Trophoblast cell (in vitro differentiated cells and primary cell): ENCODE measurements at regions not wholly inside any gene's neighbourhood (a gene's known extent, or its start where the extent isn't known, plus 50 kb on each side); places are given as distances from the start of the nearest gene placed in this dataset.
A peak's percentile ranks its signal among the peaks of the same experiment; 100 is the strongest.
"Not testable (repeated sequence)": the region's sequence is repeated elsewhere in the genome, so short reads cannot be mapped to it uniquely, and the experiment has no call there.

Experiments used
- DNase-seq, 2 donors: peaks; one replicate each; pipeline ENCODE4 v3.0.0-alpha.2; 2016
- H2AFZ ChIP-seq: 2 replicates; pipeline ENCODE4 v1.6.1; 2013; ENCODE audit warnings: low read length, moderate library complexity, mild to moderate bottlenecking; ENCODE audit not compliant: insufficient read depth, poor library complexity
- H2AK5ac ChIP-seq: 2 replicates; pipeline ENCODE4 v1.6.1; 2013; ENCODE audit warnings: mild to moderate bottlenecking, low read length
- H2BK120ac ChIP-seq: 2 replicates; pipeline ENCODE4 v1.6.1; 2013; ENCODE audit warnings: low read length, mild to moderate bottlenecking, moderate library complexity; ENCODE audit not compliant: insufficient read depth, poor library complexity
- H2BK12ac ChIP-seq: 2 replicates; pipeline ENCODE4 v1.6.1; 2013; ENCODE audit warnings: mild to moderate bottlenecking, low read length, moderate library complexity
- H2BK5ac ChIP-seq: 2 replicates; pipeline ENCODE4 v1.6.1; 2013; ENCODE audit warnings: low read length, low read depth, moderate library complexity, mild to moderate bottlenecking; ENCODE audit not compliant: poor library complexity
- H3K14ac ChIP-seq: 2 replicates; pipeline ENCODE4 v1.6.1; 2013; ENCODE audit warnings: mild to moderate bottlenecking, low read length
- H3K18ac ChIP-seq: 2 replicates; pipeline ENCODE4 v1.6.1; 2013; ENCODE audit warnings: mild to moderate bottlenecking, low read length
- H3K23ac ChIP-seq: 2 replicates; pipeline ENCODE4 v1.6.1; 2013; ENCODE audit warnings: low read length
- H3K27ac ChIP-seq: 2 replicates; pipeline ENCODE4 v1.5.1; 2013; ENCODE audit warnings: low read depth, mild to moderate bottlenecking, inconsistent platforms, low read length, moderate library complexity
- H3K27me3 ChIP-seq: 2 replicates; pipeline ENCODE4 v1.6.1; 2013; ENCODE audit warnings: inconsistent platforms, mild to moderate bottlenecking, low read length, moderate library complexity; ENCODE audit not compliant: insufficient read depth
- H3K36me3 ChIP-seq, 2 experiments: 1 replicate in 1 of 2; 2 replicates in 1 of 2; pipeline ENCODE4 v1.6.1; 2013; ENCODE audit warnings: low read length in 2 of 2, mild to moderate bottlenecking in 2 of 2, moderate library complexity in 1 of 2; ENCODE audit not compliant: insufficient read depth in 2 of 2, control insufficient read depth in 1 of 2
- H3K4ac ChIP-seq: 2 replicates; pipeline ENCODE4 v1.6.1; 2013; ENCODE audit warnings: low read depth, mild to moderate bottlenecking, low read length, moderate library complexity
- H3K4me1 ChIP-seq, 2 experiments: 1 replicate in 1 of 2; 2 replicates in 1 of 2; pipeline ENCODE4 v1.6.1; 2013; ENCODE audit warnings: low read length in 2 of 2, mild to moderate bottlenecking in 2 of 2, moderate library complexity in 1 of 2; ENCODE audit not compliant: insufficient read depth in 2 of 2, control insufficient read depth in 1 of 2
- H3K4me2 ChIP-seq: 2 replicates; pipeline ENCODE4 v1.6.1; 2013; ENCODE audit warnings: inconsistent platforms, mild to moderate bottlenecking, low read length, moderate library complexity
- H3K4me3 ChIP-seq: 2 replicates; pipeline ENCODE4 v1.5.1; 2013; ENCODE audit warnings: mild to moderate bottlenecking, low read depth, low read length, inconsistent platforms
- H3K79me1 ChIP-seq: one replicate; pipeline ENCODE4 v1.6.1; 2013; ENCODE audit warnings: low read length
- H3K79me2 ChIP-seq: 2 replicates; pipeline ENCODE4 v1.6.1; 2013; ENCODE audit warnings: low read length, mild to moderate bottlenecking; ENCODE audit not compliant: control insufficient read depth, insufficient read depth, poor library complexity
- H3K9ac ChIP-seq: 2 replicates; pipeline ENCODE4 v1.6.1; 2013; ENCODE audit warnings: mild to moderate bottlenecking, low read length
- H3K9me3 ChIP-seq: 2 replicates; pipeline ENCODE4 v1.6.1; 2013; ENCODE audit warnings: low read depth, mild to moderate bottlenecking, control low read depth, inconsistent platforms, low read length; ENCODE audit not compliant: insufficient read depth
- H4K12ac ChIP-seq: 2 replicates; pipeline ENCODE4 v1.6.1; 2013; ENCODE audit warnings: low read depth, mild to moderate bottlenecking, low read length, moderate library complexity
- H4K8ac ChIP-seq: 2 replicates; pipeline ENCODE4 v1.6.1; 2013; ENCODE audit warnings: low read depth, mild to moderate bottlenecking, low read length, moderate library complexity
- H4K91ac ChIP-seq: one replicate; pipeline ENCODE4 v1.6.1; 2013; ENCODE audit warnings: low read depth, mild to moderate bottlenecking, low read length, moderate library complexity
- WGBS: extraction: QIAGEN DNeasy Blood & Tissue Kit; methylation state at CpG from one replicate; pipeline ENCODE4 v1.1.7; 2013; ENCODE audit warnings: missing lambda C conversion rate; ENCODE audit not compliant: insufficient read length, insufficient coverage; ENCODE audit errors: extremely low coverage; 5-methylcytosine and 5-hydroxymethylcytosine counted together

DNA sequence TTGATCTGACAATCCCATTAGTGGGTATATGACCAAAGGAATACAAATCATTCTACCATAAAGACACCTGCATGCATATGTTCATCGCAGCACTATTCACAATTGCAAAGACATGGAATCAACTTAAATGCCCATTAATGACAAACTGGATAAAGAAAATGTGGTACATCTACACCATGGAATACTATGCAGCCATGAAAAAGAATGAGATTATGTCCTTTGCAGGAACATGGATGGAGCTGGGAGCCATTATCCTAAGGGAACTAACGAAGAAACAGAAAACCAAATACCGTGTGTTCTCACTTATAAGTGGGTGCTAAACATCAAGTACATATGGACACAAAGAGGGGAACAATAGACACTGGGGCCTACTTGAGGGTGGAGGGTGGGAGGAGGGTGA is 74.1 kb upstream of the PTHLH start:
- not testable (repeated sequence) for H3K36me3 ChIP-seq, H3K27me3 ChIP-seq
- no CpG with 5 or more reads among the region's 3 CpGs for WGBS

DNA sequence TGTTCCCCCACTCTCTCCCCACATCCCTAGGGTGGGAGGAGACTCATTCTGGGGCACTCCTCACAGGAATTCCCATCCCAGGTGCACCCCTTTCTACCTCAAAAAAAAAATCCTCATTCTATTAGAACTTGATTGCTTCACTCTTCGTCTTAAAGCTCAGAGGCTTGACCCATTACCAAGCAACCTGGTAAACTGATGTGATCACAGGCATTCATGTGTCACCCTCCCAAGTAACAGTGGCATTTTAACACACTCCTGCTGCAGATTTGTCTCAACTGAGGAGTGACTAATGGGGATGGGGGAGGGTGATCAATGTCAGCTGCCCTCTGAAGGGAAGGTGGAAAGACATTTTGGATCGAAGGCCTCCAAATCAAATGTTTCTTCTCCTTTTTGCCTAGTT is 78.1 kb upstream of the PTHLH start:
- H3K36me3 ChIP-seq: no peaks in the 10 kb centered on the region
- H3K18ac ChIP-seq: no peak overlapping the region
- H4K8ac ChIP-seq: no peak overlapping the region
- no peak overlapping the region for H3K27ac ChIP-seq
- no peaks in the 10 kb centered on the region for H3K79me1 ChIP-seq
- H3K14ac ChIP-seq: no peak overlapping the region
- peak; percentile 28 to 54 for DNase-seq
- H2AFZ ChIP-seq: no peak overlapping the region
- no peak overlapping the region for H2BK120ac ChIP-seq
- no peak overlapping the region for H4K12ac ChIP-seq
- H3K4me1 ChIP-seq: peaks cover 0 to 2% of the 10 kb centered on the region in 2 experiments
- H3K27me3 ChIP-seq: no peaks in the 10 kb centered on the region
- no peak overlapping the region for H3K4ac ChIP-seq
- H3K9me3 ChIP-seq: no peaks in the 10 kb centered on the region
- H2AK5ac ChIP-seq: no peak overlapping the region
- H3K79me2 ChIP-seq: no peaks in the 10 kb centered on the region
- WGBS: no CpG with 5 or more reads among the region's 2 CpGs
- H3K9ac ChIP-seq: no peak overlapping the region
- H2BK5ac ChIP-seq: no peak overlapping the region
- H3K23ac ChIP-seq: no peak overlapping the region
- H2BK12ac ChIP-seq: no peak overlapping the region
- H3K4me3 ChIP-seq: no peak overlapping the region
- no peak overlapping the region for H3K4me2 ChIP-seq
- no peak overlapping the region for H4K91ac ChIP-seq

More for the DNA sequence above, 74.1 kb upstream of the PTHLH start:
- H3K4me3 ChIP-seq, H3K79me2 ChIP-seq, H3K9ac ChIP-seq, H2BK5ac ChIP-seq, H3K27ac ChIP-seq, H3K23ac ChIP-seq, H3K9me3 ChIP-seq, H3K14ac ChIP-seq, H4K8ac ChIP-seq, H3K4me2 ChIP-seq, H2BK120ac ChIP-seq, H3K18ac ChIP-seq, H2AK5ac ChIP-seq, H2BK12ac ChIP-seq, DNase-seq, H4K91ac ChIP-seq, H3K79me1 ChIP-seq, H4K12ac ChIP-seq, H3K4ac ChIP-seq, H3K4me1 ChIP-seq, H2AFZ ChIP-seq: not testable (repeated sequence)

DNA sequence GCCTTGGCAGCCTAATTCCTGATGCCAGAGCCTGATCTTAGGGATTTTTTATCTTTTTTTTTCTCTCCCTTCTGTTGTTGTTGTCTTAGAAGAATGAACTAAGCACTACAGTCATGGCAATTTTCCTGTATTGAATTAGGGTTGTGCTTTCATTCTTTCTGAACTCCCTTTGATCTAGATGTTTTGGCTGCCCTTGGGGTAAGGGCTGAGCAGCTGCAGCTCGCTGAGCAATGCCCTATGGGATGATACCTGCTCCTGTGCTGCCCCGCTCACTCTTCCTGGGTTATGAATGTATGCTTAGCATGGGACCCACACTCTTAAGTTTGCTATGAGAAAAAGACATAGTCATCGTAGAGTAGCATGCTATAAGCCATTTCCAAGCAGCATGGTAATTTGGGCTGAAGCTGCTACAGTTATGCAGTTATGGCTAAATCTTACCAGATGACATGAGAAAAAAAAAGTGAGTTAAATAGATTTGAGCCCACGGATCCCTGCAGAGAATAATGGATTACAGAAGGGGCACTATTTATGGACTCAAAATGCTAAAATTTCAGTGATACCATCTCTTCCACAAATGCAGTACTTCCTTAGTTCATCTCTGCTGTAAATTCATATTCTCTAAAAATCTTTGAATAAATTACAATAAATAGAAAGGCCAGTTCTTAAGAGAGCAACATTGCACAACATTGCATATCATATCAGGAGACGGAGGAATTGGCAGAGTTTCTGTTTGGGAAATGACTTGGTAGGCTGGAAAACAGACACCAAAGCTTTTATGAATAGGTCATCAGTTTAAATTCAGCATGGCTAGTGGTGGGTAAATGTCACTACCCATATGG is 79.2 kb upstream of the PTHLH start:
- H3K14ac ChIP-seq: no peak overlapping the region
- WGBS: no CpG with 5 or more reads among the region's 5 CpGs
- no peak overlapping the region for H2AK5ac ChIP-seq
- no peaks in the 10 kb centered on the region for H3K79me2 ChIP-seq
- H2BK12ac ChIP-seq: no peak overlapping the region
- H3K79me1 ChIP-seq: no peaks in the 10 kb centered on the region
- no peaks in the 10 kb centered on the region for H3K9me3 ChIP-seq
- H2AFZ ChIP-seq: no peak overlapping the region
- no peak overlapping the region for H2BK5ac ChIP-seq
- no peak overlapping the region for H3K18ac ChIP-seq
- H4K91ac ChIP-seq: no peak overlapping the region
- H3K27ac ChIP-seq: no peak overlapping the region
- H3K23ac ChIP-seq: no peak overlapping the region
- H3K27me3 ChIP-seq: no peaks in the 10 kb centered on the region
- no peak overlapping the region for H3K4me2 ChIP-seq
- H3K4me3 ChIP-seq: no peak overlapping the region
- DNase-seq: no peak
- no peak overlapping the region for H3K9ac ChIP-seq
- H3K4ac ChIP-seq: no peak overlapping the region
- H2BK120ac ChIP-seq: no peak overlapping the region
- H3K36me3 ChIP-seq: no peaks in the 10 kb centered on the region
- no peak overlapping the region for H4K12ac ChIP-seq
- no peak overlapping the region for H4K8ac ChIP-seq
- H3K4me1 ChIP-seq: peaks cover 0 to 2% of the 10 kb centered on the region in 2 experiments

DNA sequence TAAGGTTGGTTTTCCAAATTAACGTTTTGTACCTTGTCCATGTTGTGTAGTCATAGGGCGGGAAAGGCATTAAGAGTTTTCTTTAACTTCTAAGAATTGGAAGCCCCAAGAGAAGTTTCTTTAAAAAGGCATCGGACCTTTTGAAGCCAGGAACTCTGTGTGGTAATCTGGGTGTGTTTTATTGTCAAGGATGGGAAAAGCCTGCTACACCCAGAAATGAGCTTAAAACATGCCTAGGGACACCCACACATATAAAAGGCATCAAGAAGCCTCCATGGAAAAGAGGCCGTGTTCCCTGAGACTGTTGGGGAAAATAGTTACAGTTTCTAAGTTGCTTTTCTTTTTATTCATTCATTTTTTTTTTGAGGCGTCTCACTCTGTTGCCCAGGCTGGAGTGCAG is 81.0 kb upstream of the PTHLH start:
- Histone ChIP-seq H2BK5ac (no peak overlapping the region), H4K12ac (no peak overlapping the region), H3K79me1 (no peaks in the 10 kb centered on the region), H3K4me1 (peaks cover 0 to 2% of the 10 kb centered on the region in 2 experiments), H3K4me2 (no peak overlapping the region), H4K8ac (no peak overlapping the region), H3K79me2 (no peaks in the 10 kb centered on the region), H3K36me3 (no peaks in the 10 kb centered on the region), H3K27ac (no peak overlapping the region), H2AK5ac (no peak overlapping the region), H2BK12ac (no peak overlapping the region), H2AFZ (no peak overlapping the region), H3K14ac (no peak overlapping the region), H3K27me3 (no peaks in the 10 kb centered on the region), H3K4me3 (no peak overlapping the region), H3K23ac (no peak overlapping the region), H2BK120ac (no peak overlapping the region), H3K9me3 (no peaks in the 10 kb centered on the region), H3K9ac (no peak overlapping the region), H3K4ac (no peak overlapping the region), H3K18ac (no peak overlapping the region), H4K91ac (no peak overlapping the region)
- WGBS: no CpG with 5 or more reads among the region's 5 CpGs
- no peak for DNase-seq
